ENCODE measurements at regions not wholly inside any gene's neighbourhood (a gene's known extent, or its start where the extent isn't known, plus 50 kb on each side); places are given as distances from the start of the nearest gene placed in this dataset.

- no peaks in the 10 kb centered on the region for H3K36me3 ChIP-seq (ENCODE audit: control insufficient read depth in 3 of 3, insufficient read depth in 3 of 3, low read length in 3 of 3)
- H3K9me3 ChIP-seq (ENCODE audit: control insufficient read depth in 3 of 3, low read length in 3 of 3) = peaks cover 0 to 2% (median 0%) of the 10 kb centered on the region in 3 donors
- no peak overlapping the region for H3K9ac ChIP-seq (ENCODE audit: low read depth in 1 of 3, low read length in 3 of 3)
- H3K27ac ChIP-seq (ENCODE audit: low read depth, low read length) = no peak overlapping the region
- H3K27me3 ChIP-seq (ENCODE audit: control insufficient read depth in 3 of 3, insufficient read depth in 3 of 3, low read length in 3 of 3) = peaks cover 8 to 20% (median 13%) of the 10 kb centered on the region in 3 donors
- H3K4me3 ChIP-seq (ENCODE audit: low read length in 3 of 3) = no peak overlapping the region
- no peaks in the 10 kb centered on the region for H3K4me1 ChIP-seq (ENCODE audit: control insufficient read depth in 3 of 3, insufficient read depth in 3 of 3, low read length in 3 of 3)
These were observed 177.2 kb downstream of the SHANK2 start for GRCh38 chr11:71075116-71075720.

GRCh38 chr11:71071736-71072509 lies 180.5 kb downstream of the SHANK2 start:
- no peak overlapping the region for H3K27ac ChIP-seq (ENCODE audit: low read depth, low read length)
- H3K9me3 ChIP-seq (ENCODE audit: control insufficient read depth in 3 of 3, low read length in 3 of 3) = peaks cover 0 to 2% (median 0%) of the 10 kb centered on the region in 3 donors
- no peaks in the 10 kb centered on the region for H3K36me3 ChIP-seq (ENCODE audit: control insufficient read depth in 3 of 3, insufficient read depth in 3 of 3, low read length in 3 of 3)
- peaks cover 7 to 23% (median 9%) of the 10 kb centered on the region in 3 donors for H3K27me3 ChIP-seq (ENCODE audit: control insufficient read depth in 3 of 3, insufficient read depth in 3 of 3, low read length in 3 of 3)
- H3K4me3 ChIP-seq (ENCODE audit: low read length in 3 of 3) = no peak overlapping the region
- H3K9ac ChIP-seq (ENCODE audit: low read depth in 1 of 3, low read length in 3 of 3) = no peak overlapping the region
- H3K4me1 ChIP-seq (ENCODE audit: control insufficient read depth in 3 of 3, insufficient read depth in 3 of 3, low read length in 3 of 3) = no peaks in the 10 kb centered on the region

GRCh38 chr11:71070490-71071453 lies 181.6 kb downstream of the SHANK2 start:
- Histone ChIP-seq H3K27ac (ENCODE audit: low read depth, low read length) (no peak overlapping the region), H3K9ac (ENCODE audit: low read depth in 1 of 3, low read length in 3 of 3) (no peak overlapping the region), H3K36me3 (ENCODE audit: control insufficient read depth in 3 of 3, insufficient read depth in 3 of 3, low read length in 3 of 3) (no peaks in the 10 kb centered on the region), H3K4me1 (ENCODE audit: control insufficient read depth in 3 of 3, insufficient read depth in 3 of 3, low read length in 3 of 3) (no peaks in the 10 kb centered on the region), H3K9me3 (ENCODE audit: control insufficient read depth in 3 of 3, low read length in 3 of 3) (peaks cover 0 to 2% (median 0%) of the 10 kb centered on the region in 3 donors), H3K4me3 (ENCODE audit: low read length in 3 of 3) (no peak overlapping the region), H3K27me3 (ENCODE audit: control insufficient read depth in 3 of 3, insufficient read depth in 3 of 3, low read length in 3 of 3) (peaks cover 4 to 20% (median 5%) of the 10 kb centered on the region in 3 donors)

- H3K27me3 ChIP-seq (ENCODE audit: control insufficient read depth in 3 of 3, insufficient read depth in 3 of 3, low read length in 3 of 3) = peaks cover 9 to 30% (median 14%) of the 10 kb centered on the region in 3 donors
- no peak overlapping the region for H3K9ac ChIP-seq (ENCODE audit: low read depth in 1 of 3, low read length in 3 of 3)
- no peaks in the 10 kb centered on the region for H3K36me3 ChIP-seq (ENCODE audit: control insufficient read depth in 3 of 3, insufficient read depth in 3 of 3, low read length in 3 of 3)
- no peak overlapping the region for H3K4me3 ChIP-seq (ENCODE audit: low read length in 3 of 3)
- H3K9me3 ChIP-seq (ENCODE audit: control insufficient read depth in 3 of 3, low read length in 3 of 3) = peaks cover 0 to 2% (median 0%) of the 10 kb centered on the region in 3 donors
- no peaks in the 10 kb centered on the region for H3K4me1 ChIP-seq (ENCODE audit: control insufficient read depth in 3 of 3, insufficient read depth in 3 of 3, low read length in 3 of 3)
- H3K27ac ChIP-seq (ENCODE audit: low read depth, low read length) = no peak overlapping the region
These were observed 183.4 kb downstream of the SHANK2 start for GRCh38 chr11:71068963-71069362.

- no peaks in the 10 kb centered on the region for H3K36me3 ChIP-seq (ENCODE audit: control insufficient read depth in 3 of 3, insufficient read depth in 3 of 3, low read length in 3 of 3)
- peaks cover 16 to 37% (median 17%) of the 10 kb centered on the region in 3 donors for H3K27me3 ChIP-seq (ENCODE audit: control insufficient read depth in 3 of 3, insufficient read depth in 3 of 3, low read length in 3 of 3)
- H3K9me3 ChIP-seq (ENCODE audit: control insufficient read depth in 3 of 3, low read length in 3 of 3) = peaks cover 0 to 2% (median 0%) of the 10 kb centered on the region in 3 donors
- H3K9ac ChIP-seq (ENCODE audit: low read depth in 1 of 3, low read length in 3 of 3) = no peak overlapping the region
- no peak overlapping the region for H3K4me3 ChIP-seq (ENCODE audit: low read length in 3 of 3)
- no peaks in the 10 kb centered on the region for H3K4me1 ChIP-seq (ENCODE audit: control insufficient read depth in 3 of 3, insufficient read depth in 3 of 3, low read length in 3 of 3)
- no peak overlapping the region for H3K27ac ChIP-seq (ENCODE audit: low read depth, low read length)
These were observed 184.6 kb downstream of the SHANK2 start for GRCh38 chr11:71067753-71068152.

- Histone ChIP-seq H3K9ac (ENCODE audit: low read depth in 1 of 3, low read length in 3 of 3) (no peak overlapping the region), H3K9me3 (ENCODE audit: control insufficient read depth in 3 of 3, low read length in 3 of 3) (peaks cover 0 to 2% (median 0%) of the 10 kb centered on the region in 3 donors), H3K4me1 (ENCODE audit: control insufficient read depth in 3 of 3, insufficient read depth in 3 of 3, low read length in 3 of 3) (no peaks in the 10 kb centered on the region), H3K36me3 (ENCODE audit: control insufficient read depth in 3 of 3, insufficient read depth in 3 of 3, low read length in 3 of 3) (no peaks in the 10 kb centered on the region), H3K4me3 (ENCODE audit: low read length in 3 of 3) (no peak overlapping the region), H3K27ac (ENCODE audit: low read depth, low read length) (no peak overlapping the region), H3K27me3 (ENCODE audit: control insufficient read depth in 3 of 3, insufficient read depth in 3 of 3, low read length in 3 of 3) (peaks cover 16 to 33% (median 23%) of the 10 kb centered on the region in 3 donors)
These were observed 186.1 kb downstream of the SHANK2 start for GRCh38 chr11:71066311-71066710.

- peaks cover 13 to 31% (median 24%) of the 10 kb centered on the region in 3 donors for H3K27me3 ChIP-seq (ENCODE audit: control insufficient read depth in 3 of 3, insufficient read depth in 3 of 3, low read length in 3 of 3)
- H3K36me3 ChIP-seq (ENCODE audit: control insufficient read depth in 3 of 3, insufficient read depth in 3 of 3, low read length in 3 of 3) = no peaks in the 10 kb centered on the region
- no peak overlapping the region for H3K27ac ChIP-seq (ENCODE audit: low read depth, low read length)
- no peak overlapping the region for H3K4me3 ChIP-seq (ENCODE audit: low read length in 3 of 3)
- H3K9ac ChIP-seq (ENCODE audit: low read depth in 1 of 3, low read length in 3 of 3) = no peak overlapping the region
- H3K9me3 ChIP-seq (ENCODE audit: control insufficient read depth in 3 of 3, low read length in 3 of 3) = peaks cover 0 to 2% (median 0%) of the 10 kb centered on the region in 3 donors
- H3K4me1 ChIP-seq (ENCODE audit: control insufficient read depth in 3 of 3, insufficient read depth in 3 of 3, low read length in 3 of 3) = no peaks in the 10 kb centered on the region
These were observed 186.5 kb downstream of the SHANK2 start for GRCh38 chr11:71065841-71066240.

GRCh38 chr11:71064702-71065515 lies 187.5 kb downstream of the SHANK2 start:
- Histone ChIP-seq H3K27ac (ENCODE audit: low read depth, low read length) (no peak overlapping the region), H3K9ac (ENCODE audit: low read depth in 1 of 3, low read length in 3 of 3) (no peak overlapping the region), H3K9me3 (ENCODE audit: control insufficient read depth in 3 of 3, low read length in 3 of 3) (peaks cover 0 to 2% (median 0%) of the 10 kb centered on the region in 3 donors), H3K27me3 (ENCODE audit: control insufficient read depth in 3 of 3, insufficient read depth in 3 of 3, low read length in 3 of 3) (peaks cover 13 to 30% (median 27%) of the 10 kb centered on the region in 3 donors), H3K4me3 (ENCODE audit: low read length in 3 of 3) (no peak overlapping the region), H3K4me1 (ENCODE audit: control insufficient read depth in 3 of 3, insufficient read depth in 3 of 3, low read length in 3 of 3) (no peaks in the 10 kb centered on the region), H3K36me3 (ENCODE audit: control insufficient read depth in 3 of 3, insufficient read depth in 3 of 3, low read length in 3 of 3) (no peaks in the 10 kb centered on the region)

GRCh38 chr11:71064183-71064582 lies 188.2 kb downstream of the SHANK2 start:
- peaks cover 13 to 27% (median 27%) of the 10 kb centered on the region in 3 donors for H3K27me3 ChIP-seq (ENCODE audit: control insufficient read depth in 3 of 3, insufficient read depth in 3 of 3, low read length in 3 of 3)

More at GRCh38 chr11:71064183-71064582, 188.2 kb downstream of the SHANK2 start:
- peaks cover 0 to 2% (median 0%) of the 10 kb centered on the region in 3 donors for H3K9me3 ChIP-seq (ENCODE audit: control insufficient read depth in 3 of 3, low read length in 3 of 3)
- no peak overlapping the region for H3K4me3 ChIP-seq (ENCODE audit: low read length in 3 of 3)
- no peaks in the 10 kb centered on the region for H3K36me3 ChIP-seq (ENCODE audit: control insufficient read depth in 3 of 3, insufficient read depth in 3 of 3, low read length in 3 of 3)
- no peak overlapping the region for H3K27ac ChIP-seq (ENCODE audit: low read depth, low read length)
- no peaks in the 10 kb centered on the region for H3K4me1 ChIP-seq (ENCODE audit: control insufficient read depth in 3 of 3, insufficient read depth in 3 of 3, low read length in 3 of 3)
- H3K9ac ChIP-seq (ENCODE audit: low read depth in 1 of 3, low read length in 3 of 3) = no peak overlapping the region
